MM.1S (cell line): ENCODE measurements at regions not wholly inside any gene's neighbourhood (a gene's known extent, or its start where the extent isn't known, plus 50 kb on each side); places are given as distances from the start of the nearest gene placed in this dataset.

Experiments used
- EZH2phosphoT487 ChIP-seq: fragments of 300-600 bp; sonication (generic); IDR thresholded peaks from 2 replicates; pipeline ENCODE4 v1.6.1; 2018; ENCODE audit warnings: antibody characterized with exemption, low read length
- TF ChIP-seq, protein P1 (sequence below): fragments of 300-600 bp; sonication (generic); IDR thresholded peaks from 2 replicates; pipeline ENCODE4 v1.5.1; 2016; ENCODE audit warnings: antibody characterized with exemption, low read length, mixed read lengths

DNA sequence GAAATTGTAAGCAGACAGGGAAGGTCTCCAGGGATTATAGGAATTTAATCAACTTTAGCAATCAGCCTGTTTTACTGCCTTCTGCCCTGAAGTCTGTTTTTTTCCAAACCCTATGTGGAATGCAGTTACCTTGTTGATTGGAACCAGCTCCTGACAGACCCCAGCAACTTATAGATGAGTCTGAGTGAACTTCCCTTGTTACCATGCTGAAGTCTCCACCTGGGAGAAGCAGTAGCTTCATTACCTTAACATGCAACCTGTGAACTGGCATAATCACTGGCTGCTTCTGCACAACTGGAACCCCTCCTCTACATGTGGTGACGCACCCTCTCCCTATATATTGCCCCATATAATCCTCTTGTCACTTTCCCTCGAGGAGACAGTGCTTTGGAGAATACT lies 226.3 kb upstream of the SPOPL start:
- TF ChIP-seq, protein P1, sequence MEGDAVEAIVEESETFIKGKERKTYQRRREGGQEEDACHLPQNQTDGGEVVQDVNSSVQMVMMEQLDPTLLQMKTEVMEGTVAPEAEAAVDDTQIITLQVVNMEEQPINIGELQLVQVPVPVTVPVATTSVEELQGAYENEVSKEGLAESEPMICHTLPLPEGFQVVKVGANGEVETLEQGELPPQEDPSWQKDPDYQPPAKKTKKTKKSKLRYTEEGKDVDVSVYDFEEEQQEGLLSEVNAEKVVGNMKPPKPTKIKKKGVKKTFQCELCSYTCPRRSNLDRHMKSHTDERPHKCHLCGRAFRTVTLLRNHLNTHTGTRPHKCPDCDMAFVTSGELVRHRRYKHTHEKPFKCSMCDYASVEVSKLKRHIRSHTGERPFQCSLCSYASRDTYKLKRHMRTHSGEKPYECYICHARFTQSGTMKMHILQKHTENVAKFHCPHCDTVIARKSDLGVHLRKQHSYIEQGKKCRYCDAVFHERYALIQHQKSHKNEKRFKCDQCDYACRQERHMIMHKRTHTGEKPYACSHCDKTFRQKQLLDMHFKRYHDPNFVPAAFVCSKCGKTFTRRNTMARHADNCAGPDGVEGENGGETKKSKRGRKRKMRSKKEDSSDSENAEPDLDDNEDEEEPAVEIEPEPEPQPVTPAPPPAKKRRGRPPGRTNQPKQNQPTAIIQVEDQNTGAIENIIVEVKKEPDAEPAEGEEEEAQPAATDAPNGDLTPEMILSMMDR = no peak
- no peak for TF ChIP-seq EZH2phosphoT487
